Mesendoderm (in vitro differentiated cells): ENCODE measurements at regions not wholly inside any gene's neighbourhood (a gene's known extent, or its start where the extent isn't known, plus 50 kb on each side); places are given as distances from the start of the nearest gene placed in this dataset.
"Not testable (repeated sequence)": the region's sequence is repeated elsewhere in the genome, so short reads cannot be mapped to it uniquely, and the experiment has no call there.

Experiments
- DNase-seq: peaks from one replicate; pipeline ENCODE4 v3.0.0; 2013
- H2AK5ac ChIP-seq: 2 replicates; pipeline ENCODE4 v1.6.1; 2013; ENCODE audit warnings: low read length, inconsistent platforms
- H2BK120ac ChIP-seq: 2 replicates; pipeline ENCODE4 v1.6.1; 2013; ENCODE audit warnings: low read depth, mild to moderate bottlenecking, low read length, moderate library complexity, mixed read lengths
- H2BK15ac ChIP-seq: replicated peaks from 2 replicates; pipeline ENCODE4 v1.6.1; 2013; ENCODE audit warnings: low read depth, mild to moderate bottlenecking, moderate library complexity
- H2BK5ac ChIP-seq: 2 replicates; pipeline ENCODE4 v1.6.1; 2013; ENCODE audit warnings: low read length, inconsistent platforms
- H3K18ac ChIP-seq: 2 replicates; pipeline ENCODE4 v1.6.1; 2013; ENCODE audit warnings: mild to moderate bottlenecking, low read length, mixed read lengths
- H3K23ac ChIP-seq: one replicate; pipeline ENCODE4 v1.6.1; 2013; ENCODE audit warnings: low read length
- H3K27ac ChIP-seq: 2 replicates; pipeline ENCODE4 v1.5.1; 2013; ENCODE audit warnings: low read depth, mild to moderate bottlenecking, inconsistent platforms, low read length, moderate library complexity
- H3K27me3 ChIP-seq: 2 replicates; pipeline ENCODE4 v1.6.1; 2013; ENCODE audit warnings: low read length, control low read depth, mild to moderate bottlenecking, inconsistent platforms; ENCODE audit not compliant: insufficient read depth, poor library complexity
- H3K36me3 ChIP-seq: 2 replicates; pipeline ENCODE4 v1.6.1; 2013; ENCODE audit warnings: low read length, inconsistent platforms; ENCODE audit not compliant: control insufficient read depth, insufficient read depth
- H3K4ac ChIP-seq: one replicate; pipeline ENCODE4 v1.6.1; 2013; ENCODE audit warnings: low read depth, mild to moderate bottlenecking, low read length, moderate library complexity
- H3K4me1 ChIP-seq: 2 replicates; pipeline ENCODE4 v1.6.1; 2013; ENCODE audit warnings: low read depth, low read length, inconsistent platforms; ENCODE audit not compliant: control insufficient read depth
- H3K4me2 ChIP-seq: 2 replicates; pipeline ENCODE4 v1.6.1; 2013; ENCODE audit warnings: low read length
- H3K4me3 ChIP-seq: 2 replicates; pipeline ENCODE4 v1.5.1; 2013; ENCODE audit warnings: mild to moderate bottlenecking, low read length
- H3K56ac ChIP-seq: one replicate; pipeline ENCODE4 v1.6.1; 2013; ENCODE audit warnings: low read length
- H3K79me1 ChIP-seq: 2 replicates; pipeline ENCODE4 v1.6.1; 2013; ENCODE audit warnings: low read length, inconsistent platforms
- H3K79me2 ChIP-seq: 2 replicates; pipeline ENCODE4 v1.6.1; 2013; ENCODE audit warnings: mild to moderate bottlenecking, low read length; ENCODE audit not compliant: control insufficient read depth, insufficient read depth
- H3K9ac ChIP-seq: 2 replicates; pipeline ENCODE4 v1.6.1; 2013; ENCODE audit warnings: low read length, inconsistent platforms
- H4K5ac ChIP-seq: one replicate; pipeline ENCODE4 v1.6.1; 2013; ENCODE audit warnings: low read length
- H4K8ac ChIP-seq: one replicate; pipeline ENCODE4 v1.6.1; 2013; ENCODE audit warnings: low read depth, mild to moderate bottlenecking, control low read depth, low read length, moderate library complexity
- WGBS: extraction: QIAGEN DNeasy Blood & Tissue Kit; methylation state at CpG from one replicate; pipeline ENCODE4 v1.1.7; 2013; ENCODE audit warnings: low lambda C conversion rate, missing lambda C conversion rate; ENCODE audit not compliant: insufficient coverage; ENCODE audit errors: extremely low coverage; 5-methylcytosine and 5-hydroxymethylcytosine counted together

DNA sequence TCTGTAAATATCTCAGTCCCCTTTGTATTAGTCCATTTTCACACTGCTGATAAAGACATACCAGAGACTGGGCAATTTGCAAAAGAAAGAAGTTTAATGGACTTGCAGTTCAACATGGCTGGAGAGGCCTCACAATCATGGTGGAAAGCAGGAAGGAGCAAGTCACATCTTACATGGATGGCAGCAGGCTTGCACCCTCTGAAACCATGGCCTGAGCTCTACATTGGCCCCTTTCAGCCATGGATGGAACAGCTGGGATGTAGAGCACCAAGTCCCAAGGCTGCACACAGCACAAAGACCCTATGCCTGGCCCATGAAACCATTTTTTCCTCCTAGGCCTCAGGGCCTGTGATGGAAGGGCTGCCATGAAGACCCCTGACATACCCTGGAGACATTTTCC, 640.9 kb upstream of the MEF2C start:
- not testable (repeated sequence) for H3K36me3 ChIP-seq, H3K9ac ChIP-seq, H3K4me1 ChIP-seq, H4K8ac ChIP-seq, H3K23ac ChIP-seq, H3K79me2 ChIP-seq, H3K4me2 ChIP-seq, H2BK120ac ChIP-seq, H3K27me3 ChIP-seq, H3K27ac ChIP-seq, H3K56ac ChIP-seq, H2BK5ac ChIP-seq, H2AK5ac ChIP-seq, H3K4me3 ChIP-seq, H4K5ac ChIP-seq, H3K18ac ChIP-seq, H3K79me1 ChIP-seq, H3K4ac ChIP-seq, H2BK15ac ChIP-seq, DNase-seq

DNA sequence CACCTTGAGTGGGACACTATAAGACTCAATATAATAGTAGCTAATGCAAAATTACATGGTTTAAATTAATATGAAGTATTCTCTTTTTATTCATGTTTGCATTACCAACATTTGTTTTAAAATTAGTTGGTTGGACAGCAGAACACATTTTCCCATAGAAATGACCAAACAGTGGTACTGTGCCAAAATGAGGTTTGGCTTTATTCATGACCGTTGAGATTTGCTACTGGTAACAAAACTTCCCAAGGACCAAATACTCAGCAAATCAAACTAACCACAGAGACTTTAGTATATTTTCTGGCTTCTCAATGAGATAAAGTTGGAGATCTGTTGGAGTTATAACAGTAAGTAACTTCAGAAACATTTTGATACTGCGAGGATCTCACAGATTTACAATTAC, 637.8 kb upstream of the MEF2C start:
- Histone ChIP-seq H3K4me1 (no peaks in the 10 kb centered on the region), H3K27ac (no peak overlapping the region), H3K27me3 (no peaks in the 10 kb centered on the region), H3K79me1 (no peaks in the 10 kb centered on the region), H3K4ac (no peak overlapping the region), H3K23ac (no peak overlapping the region), H3K18ac (no peak overlapping the region), H2BK120ac (no peak overlapping the region), H2AK5ac (no peak overlapping the region), H3K36me3 (no peaks in the 10 kb centered on the region), H2BK15ac (no peak overlapping the region), H3K4me3 (no peak overlapping the region), H3K9ac (no peak overlapping the region), H2BK5ac (no peak overlapping the region), H4K8ac (no peak overlapping the region), H3K79me2 (no peaks in the 10 kb centered on the region), H4K5ac (no peak overlapping the region), H3K4me2 (no peak overlapping the region), H3K56ac (no peak overlapping the region)
- no CpG with 5 or more reads among the region's 2 CpGs for WGBS
- DNase-seq: no peak

DNA sequence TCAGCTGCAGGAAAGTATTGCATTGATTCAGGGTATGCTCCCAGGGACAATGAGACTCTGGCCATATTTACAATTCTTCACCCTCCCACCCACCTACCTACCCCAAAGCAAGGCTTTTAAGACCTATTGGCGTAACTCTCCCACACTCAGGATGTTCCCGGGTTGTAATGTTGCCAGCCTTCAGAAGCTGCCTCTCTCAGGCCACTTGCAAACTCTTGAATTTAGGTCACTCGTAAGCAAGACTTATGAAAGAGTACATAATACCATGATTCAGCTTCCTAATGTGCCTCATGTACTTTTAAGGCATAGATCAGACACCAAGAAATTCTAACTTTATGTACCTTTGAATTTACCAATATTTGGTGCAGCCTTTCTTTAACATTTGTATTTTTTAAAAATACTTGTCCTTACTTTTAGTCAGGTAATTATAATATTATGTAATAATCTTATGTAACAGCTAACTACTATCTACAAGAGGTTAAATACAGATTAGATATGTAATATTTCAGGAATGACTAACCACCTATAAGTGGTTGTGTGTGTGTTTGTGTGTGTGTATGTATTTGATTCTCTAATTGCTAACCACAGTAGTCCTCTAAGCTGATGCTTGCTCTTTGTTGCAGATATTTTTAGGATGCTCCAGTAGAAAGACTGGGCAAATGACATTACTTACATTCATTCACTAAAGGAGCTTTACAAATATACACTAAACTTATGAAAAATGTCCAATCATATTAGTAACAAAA, 630.5 kb upstream of the MEF2C start:
- H2BK5ac ChIP-seq: no peak overlapping the region
- H3K4me1 ChIP-seq: no peaks in the 10 kb centered on the region
- H3K27me3 ChIP-seq: no peaks in the 10 kb centered on the region
- no peak overlapping the region for H3K27ac ChIP-seq
- no peaks in the 10 kb centered on the region for H3K36me3 ChIP-seq
- no peaks in the 10 kb centered on the region for H3K79me2 ChIP-seq
- no peak for DNase-seq
- H3K18ac ChIP-seq: no peak overlapping the region
- H3K56ac ChIP-seq: no peak overlapping the region
- H3K4ac ChIP-seq: no peak overlapping the region
- H2AK5ac ChIP-seq: no peak overlapping the region
- no CpG with 5 or more reads among the region's 3 CpGs for WGBS
- H4K5ac ChIP-seq: no peak overlapping the region
- no peak overlapping the region for H3K4me2 ChIP-seq
- no peak overlapping the region for H3K9ac ChIP-seq
- H3K23ac ChIP-seq: no peak overlapping the region
- no peak overlapping the region for H4K8ac ChIP-seq
- H2BK15ac ChIP-seq: no peak overlapping the region
- H3K4me3 ChIP-seq: no peak overlapping the region
- H2BK120ac ChIP-seq: no peak overlapping the region
- H3K79me1 ChIP-seq: no peaks in the 10 kb centered on the region

DNA sequence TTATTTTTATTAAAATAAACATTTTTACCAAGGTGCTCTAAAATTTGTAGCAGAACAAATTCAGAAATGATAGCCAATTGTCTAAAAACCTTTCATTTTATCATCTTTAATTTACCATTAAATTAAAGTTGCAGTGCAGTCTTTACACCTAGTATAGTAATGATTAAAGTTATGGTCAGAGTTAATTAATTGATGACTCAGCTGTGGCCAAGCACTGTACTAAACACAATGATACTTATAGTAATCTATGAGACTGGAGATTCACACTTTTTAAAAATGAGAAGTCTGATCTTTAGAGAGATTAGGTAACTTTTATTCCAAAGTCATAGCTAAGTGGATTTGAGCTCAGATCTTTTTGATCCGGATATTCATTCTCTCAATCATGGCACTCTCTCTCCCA, 621.1 kb upstream of the MEF2C start:
- Histone ChIP-seq H3K4me1 (no peaks in the 10 kb centered on the region), H3K56ac (no peak overlapping the region), H3K23ac (no peak overlapping the region), H2AK5ac (no peak overlapping the region), H3K9ac (no peak overlapping the region), H3K79me1 (no peaks in the 10 kb centered on the region), H3K36me3 (no peaks in the 10 kb centered on the region), H3K27ac (no peak overlapping the region), H2BK5ac (no peak overlapping the region), H4K5ac (no peak overlapping the region), H2BK120ac (no peak overlapping the region), H3K18ac (no peak overlapping the region), H3K79me2 (no peaks in the 10 kb centered on the region), H2BK15ac (no peak overlapping the region), H3K4me2 (no peak overlapping the region), H3K4me3 (no peak overlapping the region), H4K8ac (no peak overlapping the region), H3K4ac (no peak overlapping the region), H3K27me3 (no peaks in the 10 kb centered on the region)
- no CpG with 5 or more reads among the region's 1 CpG for WGBS
- DNase-seq: no peak

DNA sequence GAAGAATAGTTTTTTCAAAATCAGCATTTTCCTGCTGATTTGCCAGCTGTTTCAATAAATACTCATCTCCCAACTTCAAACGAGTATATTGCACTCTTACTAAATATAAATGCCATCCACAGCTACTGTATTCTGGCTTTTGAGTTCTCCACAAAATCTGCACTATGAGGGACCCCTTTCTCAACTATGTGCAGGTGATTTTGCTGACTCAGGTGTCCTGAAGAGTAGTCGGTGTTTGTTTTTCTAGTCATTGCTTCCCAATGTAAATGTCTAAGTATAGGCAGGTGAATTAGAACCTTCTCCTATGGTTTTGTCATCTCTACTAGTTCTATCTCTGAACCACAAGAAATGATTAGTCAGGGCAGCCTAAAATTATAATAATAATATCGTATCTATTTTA, 616.8 kb upstream of the MEF2C start:
- Histone ChIP-seq H3K9ac (no peak overlapping the region), H4K5ac (no peak overlapping the region), H3K56ac (no peak overlapping the region), H2BK120ac (no peak overlapping the region), H3K79me1 (no peaks in the 10 kb centered on the region), H3K4me3 (no peak overlapping the region), H3K18ac (no peak overlapping the region), H3K27ac (no peak overlapping the region), H2BK15ac (no peak overlapping the region), H2BK5ac (no peak overlapping the region), H3K23ac (no peak overlapping the region), H3K27me3 (no peaks in the 10 kb centered on the region), H3K79me2 (no peaks in the 10 kb centered on the region), H2AK5ac (no peak overlapping the region), H3K4me2 (no peak overlapping the region), H4K8ac (no peak overlapping the region), H3K4ac (no peak overlapping the region), H3K4me1 (no peaks in the 10 kb centered on the region), H3K36me3 (no peaks in the 10 kb centered on the region)
- WGBS: no CpG with 5 or more reads among the region's 3 CpGs
- DNase-seq: no peak

DNA sequence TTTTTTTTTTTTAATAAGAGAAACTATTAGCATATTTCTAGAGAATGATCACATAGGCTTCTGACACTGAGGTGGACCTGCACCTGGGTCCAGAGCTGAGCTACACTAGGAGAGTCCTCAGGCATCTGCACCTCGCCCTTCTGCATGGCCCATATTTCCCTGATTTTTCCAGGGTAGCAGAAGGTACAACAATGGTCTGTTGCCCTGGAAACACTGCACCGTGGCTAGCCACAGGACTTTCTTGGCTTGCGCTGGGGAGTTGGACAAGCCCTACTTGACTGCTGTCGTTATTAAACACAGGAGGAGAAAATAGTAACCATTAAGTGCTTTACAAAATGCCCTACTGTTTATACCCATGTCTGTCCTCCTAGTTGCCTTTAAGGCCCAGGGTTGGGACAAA, 615.7 kb upstream of the MEF2C start:
- Histone ChIP-seq H3K27ac (no peak overlapping the region), H3K4me3 (no peak overlapping the region), H3K23ac (no peak overlapping the region), H4K5ac (no peak overlapping the region), H3K18ac (no peak overlapping the region), H3K36me3 (no peaks in the 10 kb centered on the region), H3K4me2 (no peak overlapping the region), H3K27me3 (no peaks in the 10 kb centered on the region), H3K9ac (no peak overlapping the region), H2AK5ac (no peak overlapping the region), H3K79me2 (no peaks in the 10 kb centered on the region), H2BK120ac (no peak overlapping the region), H3K56ac (no peak overlapping the region), H2BK15ac (no peak overlapping the region), H3K4ac (no peak overlapping the region), H3K79me1 (no peaks in the 10 kb centered on the region), H3K4me1 (no peaks in the 10 kb centered on the region), H2BK5ac (no peak overlapping the region), H4K8ac (no peak overlapping the region)
- no peak for DNase-seq
- WGBS: no CpG with 5 or more reads among the region's 4 CpGs
